Adipocyte (in vitro differentiated cells): ENCODE measurements at regions not wholly inside any gene's neighbourhood (a gene's known extent, or its start where the extent isn't known, plus 50 kb on each side); places are given as distances from the start of the nearest gene placed in this dataset.

Experiments
- DNase-seq: peaks from one replicate; pipeline ENCODE4 v3.0.0-alpha.2; 2015; ENCODE audit warnings: low read depth
- H3K27me3 ChIP-seq: replicated peaks from 2 replicates; pipeline ENCODE4 v1.7.0; 2013; ENCODE audit warnings: mild to moderate bottlenecking, low read length, moderate library complexity; ENCODE audit not compliant: control insufficient read depth, insufficient read depth
- H3K36me3 ChIP-seq: 2 replicates; pipeline ENCODE4 v1.7.0; 2013; ENCODE audit warnings: low read length, mild to moderate bottlenecking, moderate library complexity; ENCODE audit not compliant: control insufficient read depth, insufficient read depth, severe bottlenecking
- H3K4me1 ChIP-seq: 2 replicates; pipeline ENCODE4 v1.7.0; 2013; ENCODE audit warnings: mild to moderate bottlenecking, low read length, moderate library complexity; ENCODE audit not compliant: control insufficient read depth, insufficient read depth
- H3K4me3 ChIP-seq: 2 replicates; pipeline ENCODE4 v1.7.0; 2013; ENCODE audit warnings: mild to moderate bottlenecking, low read length, moderate library complexity
- H3K9ac ChIP-seq: 2 replicates; pipeline ENCODE4 v1.7.0; 2013; ENCODE audit warnings: mild to moderate bottlenecking, low read length, moderate library complexity
- H3K9me3 ChIP-seq: 2 replicates; pipeline ENCODE4 v1.7.0; 2013; ENCODE audit warnings: mild to moderate bottlenecking, low read length, moderate library complexity; ENCODE audit not compliant: control insufficient read depth

- no peak for DNase-seq
- Histone ChIP-seq H3K9ac (no peak overlapping the region), H3K4me3 (no peak overlapping the region), H3K27me3 (peaks cover 4% of the 10 kb centered on the region), H3K36me3 (no peaks in the 10 kb centered on the region), H3K4me1 (no peaks in the 10 kb centered on the region), H3K9me3 (no peaks in the 10 kb centered on the region)
These were observed 102.8 kb upstream of the TMEM18 start for GRCh38 chr2:780002-780401.

DNA sequence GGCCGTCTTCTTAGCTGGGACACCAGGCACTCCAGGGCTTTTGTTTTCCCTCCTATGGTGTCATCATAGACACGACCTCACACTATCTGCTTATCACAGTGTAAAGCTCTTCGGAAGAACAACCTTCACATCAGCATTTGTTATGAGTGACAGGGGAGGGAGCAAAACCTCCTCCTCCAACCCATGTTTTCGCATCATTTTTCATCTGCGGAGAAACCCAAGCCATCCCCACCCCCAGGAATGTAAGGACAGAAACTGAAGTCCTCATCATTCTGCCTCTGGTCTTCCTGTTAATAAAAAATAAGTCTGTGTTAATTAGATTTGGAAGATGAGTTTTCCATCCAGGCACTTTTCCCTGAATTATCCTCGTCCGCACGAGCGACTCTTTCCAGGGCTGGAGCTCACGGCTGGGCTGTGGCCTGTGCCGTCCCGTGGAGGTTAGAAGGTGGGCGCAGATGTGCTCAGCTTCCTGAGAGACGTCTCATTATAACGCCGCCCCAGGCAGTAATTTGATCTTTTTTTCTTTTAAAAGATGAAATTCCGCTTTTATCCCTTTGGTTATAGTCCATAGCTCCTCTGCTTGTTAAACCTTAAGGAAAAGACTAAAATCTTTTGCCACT lies 101.6 kb upstream of the TMEM18 start:
- H3K36me3 ChIP-seq = no peaks in the 10 kb centered on the region
- no peak overlapping the region for H3K4me3 ChIP-seq
- DNase-seq = no peak
- no peaks in the 10 kb centered on the region for H3K4me1 ChIP-seq
- H3K27me3 ChIP-seq = peaks cover 4% of the 10 kb centered on the region
- no peak overlapping the region for H3K9ac ChIP-seq
- no peaks in the 10 kb centered on the region for H3K9me3 ChIP-seq

DNA sequence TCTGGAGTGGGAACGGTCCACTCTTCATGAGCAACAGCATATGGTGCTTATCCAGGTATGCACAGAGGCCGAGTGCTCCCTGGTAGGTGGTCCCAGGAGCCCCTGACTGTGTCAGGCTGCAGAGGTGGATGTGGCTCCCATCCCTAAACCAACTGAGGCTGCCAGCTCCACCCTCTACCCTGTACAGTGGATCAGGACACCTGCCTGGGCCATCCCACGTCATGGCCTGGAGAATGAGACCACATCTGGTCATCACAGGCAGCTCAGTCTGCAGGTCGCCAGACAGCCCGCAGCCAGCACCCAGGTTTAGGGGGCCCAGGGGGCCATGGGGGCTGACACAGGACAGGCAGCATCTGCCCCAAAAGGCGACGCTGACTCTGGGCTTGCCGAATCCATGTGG lies 100.3 kb upstream of the TMEM18 start:
- Histone ChIP-seq H3K9ac (no peak overlapping the region), H3K9me3 (no peaks in the 10 kb centered on the region), H3K36me3 (no peaks in the 10 kb centered on the region), H3K4me1 (no peaks in the 10 kb centered on the region), H3K27me3 (peaks cover 4% of the 10 kb centered on the region), H3K4me3 (no peak overlapping the region)
- no peak for DNase-seq

- no peak for DNase-seq
- H3K4me3 ChIP-seq = no peak overlapping the region
- H3K27me3 ChIP-seq = peaks cover 4% of the 10 kb centered on the region
- H3K36me3 ChIP-seq = no peaks in the 10 kb centered on the region
- no peak overlapping the region for H3K9ac ChIP-seq
- no peaks in the 10 kb centered on the region for H3K4me1 ChIP-seq
- no peaks in the 10 kb centered on the region for H3K9me3 ChIP-seq
These were observed 99.8 kb upstream of the TMEM18 start for GRCh38 chr2:777051-777450.

GRCh38 chr2:776487-776886 lies 99.3 kb upstream of the TMEM18 start:
- Histone ChIP-seq H3K4me1 (no peaks in the 10 kb centered on the region), H3K4me3 (no peak overlapping the region), H3K27me3 (peaks cover 4% of the 10 kb centered on the region), H3K9ac (no peak overlapping the region), H3K36me3 (no peaks in the 10 kb centered on the region), H3K9me3 (no peaks in the 10 kb centered on the region)
- DNase-seq = no peak

- Histone ChIP-seq H3K9ac (no peak overlapping the region), H3K4me3 (no peak overlapping the region), H3K36me3 (no peaks in the 10 kb centered on the region), H3K9me3 (no peaks in the 10 kb centered on the region), H3K4me1 (no peaks in the 10 kb centered on the region), H3K27me3 (peaks cover 4% of the 10 kb centered on the region)
- no peak for DNase-seq
These were observed 98.8 kb upstream of the TMEM18 start for GRCh38 chr2:776038-776437.

GRCh38 chr2:774436-774835 lies 97.2 kb upstream of the TMEM18 start:
- Histone ChIP-seq H3K27me3 (peaks cover 4% of the 10 kb centered on the region), H3K4me1 (no peaks in the 10 kb centered on the region), H3K4me3 (no peak overlapping the region), H3K9me3 (no peaks in the 10 kb centered on the region), H3K9ac (no peak overlapping the region), H3K36me3 (no peaks in the 10 kb centered on the region)
- no peak for DNase-seq

DNA sequence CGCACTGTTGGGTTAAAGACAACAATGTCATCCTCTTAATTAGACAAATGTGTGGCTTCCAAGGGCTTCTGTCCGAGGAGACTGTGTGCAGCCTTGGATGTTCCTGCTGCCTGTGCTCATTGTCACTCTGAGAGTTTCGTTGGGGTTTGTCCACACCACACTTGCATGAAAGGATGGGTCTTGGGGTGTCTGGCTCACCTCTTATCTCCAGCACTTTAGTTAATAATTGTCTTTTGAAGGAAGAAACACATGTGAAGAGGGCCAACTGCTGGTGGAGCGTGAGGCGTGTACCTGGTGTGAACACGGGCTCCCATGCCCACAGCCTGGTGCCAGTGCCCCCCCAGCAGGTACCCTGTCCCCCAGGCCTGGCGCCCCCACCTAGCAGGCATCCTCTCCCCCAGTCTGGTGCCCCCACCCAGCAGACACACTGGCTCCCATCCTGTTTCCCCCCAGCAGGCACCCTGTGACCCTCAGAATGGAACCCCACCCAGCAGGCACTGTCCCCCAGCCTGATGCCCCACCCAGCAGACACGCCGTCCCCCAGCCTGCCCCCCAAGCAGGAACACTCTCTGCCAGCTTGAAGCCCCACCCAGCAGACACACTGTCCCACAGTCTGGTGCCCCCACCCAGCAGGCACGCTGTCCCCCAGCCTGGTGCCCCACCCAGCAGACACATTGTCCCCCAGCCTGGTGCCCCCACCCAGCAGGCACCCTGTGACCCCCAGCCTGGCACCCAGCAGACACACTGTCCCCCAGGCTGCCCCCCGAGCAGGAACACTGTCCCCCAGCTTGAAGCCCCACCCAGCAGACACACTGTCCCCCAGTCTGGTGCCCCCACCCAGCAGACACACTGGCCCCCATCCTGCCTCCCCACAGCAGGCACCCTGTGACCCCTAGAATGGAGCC lies 96.3 kb upstream of the TMEM18 start:
- no peak for DNase-seq
- Histone ChIP-seq H3K9me3 (no peaks in the 10 kb centered on the region), H3K9ac (no peak overlapping the region), H3K4me1 (no peaks in the 10 kb centered on the region), H3K4me3 (no peak overlapping the region), H3K27me3 (peaks cover 4% of the 10 kb centered on the region), H3K36me3 (no peaks in the 10 kb centered on the region)

DNA sequence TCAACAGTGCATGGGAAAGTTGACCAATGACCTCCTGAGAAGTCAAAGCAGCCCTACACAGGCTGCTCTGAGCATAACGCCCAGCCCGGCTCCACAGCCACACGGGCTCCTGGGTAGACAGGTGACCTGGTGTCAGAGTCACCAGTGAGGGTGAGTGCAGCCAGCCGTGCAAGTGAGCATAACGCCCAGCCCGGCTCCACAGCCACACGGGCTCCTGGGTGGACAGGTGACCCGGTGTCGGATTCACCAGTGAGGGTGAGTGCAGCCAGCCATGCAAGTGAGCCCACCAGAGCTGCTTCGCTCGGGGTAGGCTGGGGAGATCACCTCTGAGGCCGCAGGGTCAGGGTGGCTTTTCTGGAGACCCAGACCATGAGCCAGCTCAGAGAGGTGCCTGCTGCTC lies 94.3 kb upstream of the TMEM18 start:
- no peak for DNase-seq

DNA sequence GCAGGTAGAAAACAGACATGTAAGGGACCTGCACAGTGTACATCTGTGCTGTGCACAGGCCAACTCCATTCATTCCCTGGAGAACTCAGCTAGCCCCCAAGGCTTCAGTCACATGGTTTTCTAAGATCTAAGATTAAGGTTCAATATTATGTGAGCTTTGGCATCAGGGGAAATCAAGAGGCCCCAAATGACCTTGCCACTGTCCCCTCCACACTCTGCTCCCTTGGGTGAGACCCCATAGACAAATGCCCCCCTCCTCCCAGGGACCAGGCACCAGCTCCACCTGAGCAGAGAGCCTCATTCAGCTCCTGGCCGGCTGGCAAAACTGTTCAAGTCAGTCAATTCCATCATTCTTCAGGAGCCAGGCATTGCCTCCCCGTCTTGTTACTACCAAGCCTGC lies 93.6 kb upstream of the TMEM18 start:
- H3K9me3 ChIP-seq = no peaks in the 10 kb centered on the region
- no peaks in the 10 kb centered on the region for H3K4me1 ChIP-seq
- H3K36me3 ChIP-seq = no peaks in the 10 kb centered on the region
- no peak overlapping the region for H3K4me3 ChIP-seq
- no peak for DNase-seq
- H3K27me3 ChIP-seq = peaks cover 4% of the 10 kb centered on the region
- no peak overlapping the region for H3K9ac ChIP-seq

More for the DNA sequence above, 94.3 kb upstream of the TMEM18 start:
- Histone ChIP-seq H3K27me3 (peaks cover 7% of the 10 kb centered on the region), H3K4me3 (no peak overlapping the region), H3K36me3 (no peaks in the 10 kb centered on the region), H3K4me1 (no peaks in the 10 kb centered on the region), H3K9ac (no peak overlapping the region), H3K9me3 (no peaks in the 10 kb centered on the region)

DNA sequence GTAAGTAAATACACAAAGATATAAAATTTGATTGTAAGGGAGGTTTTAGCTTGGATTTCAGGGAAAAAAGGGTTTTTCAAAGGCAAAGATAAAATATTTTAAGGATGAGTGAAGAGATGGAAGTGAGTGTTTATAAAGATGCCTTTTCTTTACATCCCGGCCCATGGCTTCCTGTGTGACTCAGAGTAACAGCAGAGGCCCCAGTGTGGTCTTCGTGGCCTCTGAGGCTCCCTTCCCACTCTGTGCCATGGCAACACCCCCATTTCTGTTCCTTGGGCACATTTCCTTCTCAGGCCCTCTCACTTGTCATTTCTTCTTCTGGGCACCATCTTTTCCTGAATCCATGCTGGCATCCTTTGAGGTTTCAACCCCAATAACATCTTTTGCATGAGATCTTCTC lies 92.6 kb upstream of the TMEM18 start:
- Histone ChIP-seq H3K9me3 (no peaks in the 10 kb centered on the region), H3K9ac (no peak overlapping the region), H3K4me3 (no peak overlapping the region), H3K27me3 (peaks cover 4% of the 10 kb centered on the region), H3K36me3 (no peaks in the 10 kb centered on the region), H3K4me1 (no peaks in the 10 kb centered on the region)
- no peak for DNase-seq
